Ovary (tissue), 7 donors: ENCODE measurements at regions not wholly inside any gene's neighbourhood (a gene's known extent, or its start where the extent isn't known, plus 50 kb on each side); places are given as distances from the start of the nearest gene placed in this dataset.

Source experiments
- DNase-seq, 5 donors: peaks; one replicate each; pipeline ENCODE4 v3.0.0-alpha.2; 2019 to 2020
- H3K27ac ChIP-seq, 2 donors: fragments of 200-600 bp; one replicate each; pipeline versions ENCODE4 v1.5.1 to v1.8.0; 2019 to 2022
- H3K27me3 ChIP-seq: fragments of 200-600 bp; one replicate; pipeline ENCODE4 v1.8.0; 2022
- H3K36me3 ChIP-seq: fragments of 200-600 bp; sonication (generic); one replicate; pipeline ENCODE4 v1.5.1; 2019
- H3K4me1 ChIP-seq: one replicate; pipeline ENCODE4 v1.8.1; 2013; ENCODE audit warnings: mild to moderate bottlenecking, moderate library complexity; ENCODE audit not compliant: insufficient read depth
- H3K4me3 ChIP-seq: fragments of 200-600 bp; sonication (generic); one replicate; pipeline ENCODE4 v1.5.1; 2017
- H3K9me3 ChIP-seq, 2 donors: fragments of 200-600 bp in 1 of 2; sonication (generic) in 1 of 2; one replicate each; pipeline versions ENCODE4 v1.5.1 to v1.8.1; 2013 to 2019; ENCODE audit warnings: mild to moderate bottlenecking in 1 of 2, moderate library complexity in 1 of 2
- CTCF ChIP-seq, 3 donors: fragments of 450-650 bp in 2 of 3; fragments of 200-600 bp in 1 of 3; IDR thresholded peaks; one replicate each; pipeline versions ENCODE4 v1.5.1 to v1.8.0; 2016 to 2022; ENCODE audit warnings: antibody characterized with exemption in 3 of 3, mild to moderate bottlenecking in 1 of 3
- EP300 ChIP-seq: sonication (generic); formaldehyde crosslinking; IDR thresholded peaks from one replicate; pipeline ENCODE4 v1.6.1; 2017; ENCODE audit warnings: antibody characterized with exemption
- POLR2A ChIP-seq: fragments of 450-650 bp; IDR thresholded peaks from one replicate; pipeline ENCODE4 v1.6.1; 2017; ENCODE audit warnings: antibody characterized with exemption, mild to moderate bottlenecking, moderate library complexity
- WGBS, 3 donors: extraction: QIAGEN DNeasy Blood & Tissue Kit in 1 of 3; methylation state at CpG; one replicate each; pipeline versions ENCODE4 v1.1.5 to v1.1.7; 2013 to 2017; 5-methylcytosine and 5-hydroxymethylcytosine counted together
- intact Hi-C, 4 donors: fragments of 100-400 bp; cut with DNase I; formaldehyde crosslinking; loops; one replicate each; pipeline versions ENCODE4 v1.11.0 to v1.15.1; 2022 to 2023
- donor health status: DM: no; HTN: no; CAD: no; lungs with moderate emphysema.
- donor health status: DM: no; HTN: no; CAD: no.
- donor health status: Bipolar disorder and iron deficiency.
- donor health status: DM: no; HTN: no; CAD: no.
- donor health status: DM: yes; HTN: yes; CAD: no.

- Histone ChIP-seq H3K4me3 (no peak overlapping the region), H3K4me1 (no peaks in the 10 kb centered on the region), H3K27me3 (no peaks in the 10 kb centered on the region), H3K27ac (no peak overlapping the region), H3K9me3 (no peaks in the 10 kb centered on the region), H3K36me3 (no peaks in the 10 kb centered on the region)
- no peak for DNase-seq
- intact Hi-C loops = no loop called here
- 29 to 53% (median 45%) methylated on average over 2 of the region's 2 CpGs for WGBS, 3 donors
- TF ChIP-seq EP300 (no peak), POLR2A (no peak), CTCF (IDR thresholded peaks at IDR 0.05) (no peak)
Measured at GRCh38 chr10:84801156-84801555, 472.8 kb downstream of the CCSER2 start.

GRCh38 chr10:84801916-84802315 is 473.5 kb downstream of the CCSER2 start:
- Histone ChIP-seq H3K4me1 (no peaks in the 10 kb centered on the region), H3K36me3 (no peaks in the 10 kb centered on the region), H3K27ac (no peak overlapping the region), H3K27me3 (no peaks in the 10 kb centered on the region), H3K4me3 (no peak overlapping the region), H3K9me3 (no peaks in the 10 kb centered on the region)
- 59 to 70% (median 66%) methylated on average over 3 of the region's 3 CpGs for WGBS, 3 donors
- no peak for TF ChIP-seq EP300
- no peak for TF ChIP-seq POLR2A
- TF ChIP-seq CTCF (IDR thresholded peaks at IDR 0.05) = no peak
- no peak for DNase-seq
- intact Hi-C loops = no loop called here

- H3K4me1 ChIP-seq = no peaks in the 10 kb centered on the region
- no peak overlapping the region for H3K4me3 ChIP-seq
- H3K9me3 ChIP-seq = no peaks in the 10 kb centered on the region
- no peaks in the 10 kb centered on the region for H3K27me3 ChIP-seq
- no peak for TF ChIP-seq CTCF (IDR thresholded peaks at IDR 0.05)
- no peak for TF ChIP-seq POLR2A
- no peak for TF ChIP-seq EP300
- no peak overlapping the region for H3K27ac ChIP-seq
- intact Hi-C loops = no loop called here
- DNase-seq = no peak
- 38 to 70% (median 61%) methylated on average over 2 of the region's 2 CpGs for WGBS, 3 donors
- no peaks in the 10 kb centered on the region for H3K36me3 ChIP-seq
Measured at GRCh38 chr10:84805149-84805548, 476.8 kb downstream of the CCSER2 start.

GRCh38 chr10:84811113-84811512 is 482.7 kb downstream of the CCSER2 start:
- intact Hi-C loops = no loop called here
- no peak for DNase-seq
- no peaks in the 10 kb centered on the region for H3K36me3 ChIP-seq
- no peaks in the 10 kb centered on the region for H3K9me3 ChIP-seq
- TF ChIP-seq CTCF (IDR thresholded peaks at IDR 0.05) = no peak
- no peak for TF ChIP-seq POLR2A
- no peak for TF ChIP-seq EP300
- no peak overlapping the region for H3K4me3 ChIP-seq
- H3K27me3 ChIP-seq = no peaks in the 10 kb centered on the region
- WGBS, 3 donors = 43 to 53% (median 49%) methylated on average over 5 of the region's 5 CpGs
- no peak overlapping the region for H3K27ac ChIP-seq
- no peaks in the 10 kb centered on the region for H3K4me1 ChIP-seq

- H3K9me3 ChIP-seq = no peaks in the 10 kb centered on the region
- WGBS, 3 donors = 23 to 39% (median 38%) methylated on average over 3 of the region's 3 CpGs
- no peak for DNase-seq
- H3K27me3 ChIP-seq = no peaks in the 10 kb centered on the region
- TF ChIP-seq POLR2A = no peak
- no peak for TF ChIP-seq CTCF (IDR thresholded peaks at IDR 0.05)
- no peak for TF ChIP-seq EP300
- H3K4me1 ChIP-seq = no peaks in the 10 kb centered on the region
- intact Hi-C loops = no loop called here
- no peak overlapping the region for H3K4me3 ChIP-seq
- H3K36me3 ChIP-seq = no peaks in the 10 kb centered on the region
- H3K27ac ChIP-seq = no peak overlapping the region
Measured at GRCh38 chr10:84818961-84819360, 490.6 kb downstream of the CCSER2 start.
